Neuronal stem cell (in vitro differentiated cells): ENCODE measurements at regions not wholly inside any gene's neighbourhood (a gene's known extent, or its start where the extent isn't known, plus 50 kb on each side); places are given as distances from the start of the nearest gene placed in this dataset.

Experiments used
- DNase-seq: peaks from one replicate; pipeline ENCODE4 v3.0.0-alpha.2; 2013; ENCODE audit warnings: low spot score
- H2AFZ ChIP-seq: one replicate; pipeline ENCODE4 v1.6.1; 2013; ENCODE audit warnings: mild to moderate bottlenecking, low read length, inconsistent platforms
- H2AK5ac ChIP-seq: 2 replicates; pipeline ENCODE4 v1.6.1; 2013; ENCODE audit warnings: low read depth, mild to moderate bottlenecking, inconsistent platforms, low read length, moderate library complexity, mixed read lengths
- H2BK120ac ChIP-seq: 2 replicates; pipeline ENCODE4 v1.6.1; 2013; ENCODE audit warnings: low read depth, mild to moderate bottlenecking, inconsistent platforms, low read length, moderate library complexity, mixed read lengths
- H2BK12ac ChIP-seq: one replicate; pipeline ENCODE4 v1.6.1; 2013; ENCODE audit warnings: low read length, inconsistent platforms
- H2BK15ac ChIP-seq: 2 replicates; pipeline ENCODE4 v1.6.1; 2013; ENCODE audit warnings: mild to moderate bottlenecking, low read length, inconsistent platforms, mixed read lengths
- H2BK5ac ChIP-seq: one replicate; pipeline ENCODE4 v1.6.1; 2013; ENCODE audit warnings: inconsistent platforms, mild to moderate bottlenecking, low read length, moderate library complexity
- H3K14ac ChIP-seq: one replicate; pipeline ENCODE4 v1.6.1; 2013; ENCODE audit warnings: low read length, inconsistent platforms
- H3K18ac ChIP-seq: 2 replicates; pipeline ENCODE4 v1.6.1; 2013; ENCODE audit warnings: low read length, inconsistent platforms
- H3K23ac ChIP-seq: 2 replicates; pipeline ENCODE4 v1.6.1; 2013; ENCODE audit warnings: low read depth, mild to moderate bottlenecking, mixed read lengths, low read length, inconsistent platforms; ENCODE audit not compliant: poor library complexity
- H3K27ac ChIP-seq: replicated peaks from 3 replicates; pipeline ENCODE4 v1.5.1; 2013; ENCODE audit warnings: low read length, inconsistent platforms
- H3K27me3 ChIP-seq, 3 experiments: 2 replicates each; pipeline ENCODE4 v1.6.1; 2013; ENCODE audit warnings: low read length in 3 of 3, mild to moderate bottlenecking in 2 of 3, inconsistent platforms in 1 of 3, low read depth in 1 of 3, mixed read lengths in 1 of 3, moderate library complexity in 1 of 3; ENCODE audit not compliant: control insufficient read depth in 3 of 3, insufficient read depth in 3 of 3
- H3K36me3 ChIP-seq, 2 donors: replicated peaks in 1 of 2; 2 replicates each; pipeline ENCODE4 v1.6.1; 2013; ENCODE audit warnings: low read length in 2 of 2; ENCODE audit not compliant: control insufficient read depth in 2 of 2, insufficient read depth in 2 of 2
- H3K4ac ChIP-seq: 2 replicates; pipeline ENCODE4 v1.6.1; 2013; ENCODE audit warnings: inconsistent platforms, mild to moderate bottlenecking, low read length, moderate library complexity
- H3K4me1 ChIP-seq, 2 donors: 1 replicate in 1 of 2; 2 replicates in 1 of 2; pipeline ENCODE4 v1.6.1; 2013; ENCODE audit warnings: low read length in 2 of 2, low read depth in 1 of 2; ENCODE audit not compliant: control insufficient read depth in 2 of 2, insufficient read depth in 1 of 2
- H3K4me2 ChIP-seq: one replicate; pipeline ENCODE4 v1.6.1; 2013; ENCODE audit warnings: mild to moderate bottlenecking, low read length, inconsistent platforms; ENCODE audit not compliant: insufficient read depth, poor library complexity, severe bottlenecking
- H3K4me3 ChIP-seq, 2 donors: 2 replicates each; pipeline ENCODE4 v1.5.1; 2013; ENCODE audit warnings: low read length in 2 of 2, mild to moderate bottlenecking in 2 of 2, inconsistent platforms in 1 of 2, moderate library complexity in 1 of 2
- H3K79me1 ChIP-seq: one replicate; pipeline ENCODE4 v1.6.1; 2013; ENCODE audit warnings: low read depth, mild to moderate bottlenecking, inconsistent platforms, low read length, moderate library complexity
- H3K9ac ChIP-seq: one replicate; pipeline ENCODE4 v1.6.1; 2013; ENCODE audit warnings: mild to moderate bottlenecking, low read depth, low read length, inconsistent platforms; ENCODE audit not compliant: poor library complexity
- H3K9me3 ChIP-seq, 2 donors: replicated peaks in 1 of 2; 2 replicates each; pipeline versions ENCODE3 to v1.6.1; 2013; ENCODE audit warnings: low read length in 2 of 2, mild to moderate bottlenecking in 2 of 2, inconsistent platforms in 1 of 2, low read depth in 1 of 2, mixed read lengths in 1 of 2, moderate library complexity in 1 of 2; ENCODE audit not compliant: control insufficient read depth in 2 of 2, insufficient read depth in 1 of 2
- H4K8ac ChIP-seq: one replicate; pipeline ENCODE4 v1.6.1; 2013; ENCODE audit warnings: low read depth, mild to moderate bottlenecking, inconsistent platforms, low read length, moderate library complexity
- H4K91ac ChIP-seq: one replicate; pipeline ENCODE4 v1.6.1; 2013; ENCODE audit warnings: low read length, low read depth, mild to moderate bottlenecking, inconsistent platforms; ENCODE audit not compliant: poor library complexity
- WGBS, 2 donors: extraction: QIAGEN DNeasy Blood & Tissue Kit; methylation state at CpG; one replicate each; pipeline ENCODE4 v1.1.7; 2013; ENCODE audit warnings: missing lambda C conversion rate in 2 of 2, mixed read lengths in 1 of 2; ENCODE audit not compliant: insufficient read length in 2 of 2, insufficient replicate concordance in 1 of 2; ENCODE audit errors: extremely low coverage in 2 of 2; 5-methylcytosine and 5-hydroxymethylcytosine counted together

- no peaks in the 10 kb centered on the region for H3K27me3 ChIP-seq
- WGBS, 2 donors = no CpG with 5 or more reads among the region's 2 CpGs
- no peak overlapping the region for H3K4ac ChIP-seq
- H2BK15ac ChIP-seq = no peak overlapping the region
- no peak for DNase-seq
- no peak overlapping the region for H4K8ac ChIP-seq
- H3K4me2 ChIP-seq = no peak overlapping the region
- peak overlapping the region; percentile 30 for H2AK5ac ChIP-seq
- H3K18ac ChIP-seq = no peak overlapping the region
- H3K27ac ChIP-seq = no peak overlapping the region
- H3K79me1 ChIP-seq = peaks cover 2% of the 10 kb centered on the region
- no peaks in the 10 kb centered on the region for H3K9me3 ChIP-seq
- H3K4me1 ChIP-seq = peaks cover 24% of the 10 kb centered on the region in 2 donors
- H4K91ac ChIP-seq = no peak overlapping the region
- H3K14ac ChIP-seq = no peak overlapping the region
- no peak overlapping the region for H2AFZ ChIP-seq
- H2BK120ac ChIP-seq = no peak overlapping the region
- H2BK5ac ChIP-seq = no peak overlapping the region
- H3K4me3 ChIP-seq = no peak overlapping the region
- H3K23ac ChIP-seq = no peak overlapping the region
- no peak overlapping the region for H3K9ac ChIP-seq
- peak overlapping the region; percentile 5 for H2BK12ac ChIP-seq
- H3K36me3 ChIP-seq = no peaks in the 10 kb centered on the region
These were observed 263.6 kb upstream of the HES1 start for GRCh38 chr3:193872265-193872753.

- Histone ChIP-seq H2AFZ (no peak overlapping the region), H2AK5ac (peak overlapping the region; percentile 12)
- no CpG with 5 or more reads among the region's 8 CpGs for WGBS, 2 donors
These were observed 262.3 kb upstream of the HES1 start for GRCh38 chr3:193873426-193874201.

GRCh38 chr3:193874512-193874911, 261.4 kb upstream of the HES1 start:
- no peak overlapping the region for H2AK5ac ChIP-seq
- H3K9ac ChIP-seq = no peak overlapping the region
- no peak overlapping the region for H2BK5ac ChIP-seq
- no peak overlapping the region for H3K18ac ChIP-seq
- H3K9me3 ChIP-seq = no peaks in the 10 kb centered on the region
- H4K8ac ChIP-seq = no peak overlapping the region
- H3K27me3 ChIP-seq = no peaks in the 10 kb centered on the region
- no CpG with 5 or more reads among the region's 7 CpGs for WGBS, 2 donors
- H4K91ac ChIP-seq = no peak overlapping the region
- peaks cover 2% of the 10 kb centered on the region for H3K79me1 ChIP-seq
- H2BK15ac ChIP-seq = no peak overlapping the region
- DNase-seq = no peak
- H3K27ac ChIP-seq = no peak overlapping the region
- H3K36me3 ChIP-seq = no peaks in the 10 kb centered on the region
- H3K4me1 ChIP-seq = peaks cover 15 to 21% of the 10 kb centered on the region in 2 donors
- no peak overlapping the region for H3K4me3 ChIP-seq
- H2BK12ac ChIP-seq = no peak overlapping the region
- H3K14ac ChIP-seq = no peak overlapping the region
- H3K4me2 ChIP-seq = no peak overlapping the region
- H3K4ac ChIP-seq = no peak overlapping the region
- H3K23ac ChIP-seq = no peak overlapping the region
- H2AFZ ChIP-seq = no peak overlapping the region
- H2BK120ac ChIP-seq = no peak overlapping the region

More at GRCh38 chr3:193873426-193874201, 262.3 kb upstream of the HES1 start:
- no peaks in the 10 kb centered on the region for H3K27me3 ChIP-seq
- H3K18ac ChIP-seq = peak overlapping the region; percentile 77
- peaks cover 19 to 22% of the 10 kb centered on the region in 2 donors for H3K4me1 ChIP-seq
- H3K14ac ChIP-seq = no peak overlapping the region
- H3K23ac ChIP-seq = no peak overlapping the region
- no peak overlapping the region for H2BK120ac ChIP-seq
- H4K91ac ChIP-seq = no peak overlapping the region
- H2BK12ac ChIP-seq = no peak overlapping the region
- H4K8ac ChIP-seq = no peak overlapping the region
- no peak overlapping the region for H2BK5ac ChIP-seq
- H2BK15ac ChIP-seq = peak overlapping the region; percentile 40
- no peak overlapping the region for H3K4me3 ChIP-seq
- H3K4me2 ChIP-seq = no peak overlapping the region
- H3K27ac ChIP-seq = no peak overlapping the region
- H3K36me3 ChIP-seq = no peaks in the 10 kb centered on the region
- H3K79me1 ChIP-seq = peaks cover 2% of the 10 kb centered on the region
- DNase-seq = no peak
- H3K9ac ChIP-seq = no peak overlapping the region
- H3K9me3 ChIP-seq = no peaks in the 10 kb centered on the region
- H3K4ac ChIP-seq = no peak overlapping the region

GRCh38 chr3:193874997-193875593, 260.9 kb upstream of the HES1 start:
- Histone ChIP-seq H3K9ac (no peak overlapping the region), H3K79me1 (peaks cover 2% of the 10 kb centered on the region), H3K23ac (no peak overlapping the region), H2BK120ac (no peak overlapping the region), H3K4ac (no peak overlapping the region), H3K4me3 (no peak overlapping the region), H3K27me3 (no peaks in the 10 kb centered on the region), H2AK5ac (no peak overlapping the region), H2BK12ac (no peak overlapping the region), H3K4me1 (peaks cover 17 to 22% of the 10 kb centered on the region in 2 donors), H2BK15ac (no peak overlapping the region), H3K9me3 (no peaks in the 10 kb centered on the region), H2BK5ac (no peak overlapping the region), H3K27ac (no peak overlapping the region), H3K36me3 (no peaks in the 10 kb centered on the region), H3K4me2 (no peak overlapping the region), H2AFZ (peak overlapping the region; percentile 17), H4K8ac (no peak overlapping the region), H4K91ac (no peak overlapping the region), H3K14ac (no peak overlapping the region), H3K18ac (no peak overlapping the region)
- DNase-seq = no peak
- no CpG with 5 or more reads among the region's 5 CpGs for WGBS, 2 donors
